ENCODE measurements at regions not wholly inside any gene's neighbourhood (a gene's known extent, or its start where the extent isn't known, plus 50 kb on each side); places are given as distances from the start of the nearest gene placed in this dataset.

- H3K4me1 ChIP-seq (ENCODE audit: control insufficient read depth in 1 of 2, insufficient read depth in 1 of 2, low read depth in 1 of 2, low read length in 1 of 2): no peaks in the 10 kb centered on the region
- H3K27ac ChIP-seq: no peak overlapping the region
- TF ChIP-seq, protein P1, sequence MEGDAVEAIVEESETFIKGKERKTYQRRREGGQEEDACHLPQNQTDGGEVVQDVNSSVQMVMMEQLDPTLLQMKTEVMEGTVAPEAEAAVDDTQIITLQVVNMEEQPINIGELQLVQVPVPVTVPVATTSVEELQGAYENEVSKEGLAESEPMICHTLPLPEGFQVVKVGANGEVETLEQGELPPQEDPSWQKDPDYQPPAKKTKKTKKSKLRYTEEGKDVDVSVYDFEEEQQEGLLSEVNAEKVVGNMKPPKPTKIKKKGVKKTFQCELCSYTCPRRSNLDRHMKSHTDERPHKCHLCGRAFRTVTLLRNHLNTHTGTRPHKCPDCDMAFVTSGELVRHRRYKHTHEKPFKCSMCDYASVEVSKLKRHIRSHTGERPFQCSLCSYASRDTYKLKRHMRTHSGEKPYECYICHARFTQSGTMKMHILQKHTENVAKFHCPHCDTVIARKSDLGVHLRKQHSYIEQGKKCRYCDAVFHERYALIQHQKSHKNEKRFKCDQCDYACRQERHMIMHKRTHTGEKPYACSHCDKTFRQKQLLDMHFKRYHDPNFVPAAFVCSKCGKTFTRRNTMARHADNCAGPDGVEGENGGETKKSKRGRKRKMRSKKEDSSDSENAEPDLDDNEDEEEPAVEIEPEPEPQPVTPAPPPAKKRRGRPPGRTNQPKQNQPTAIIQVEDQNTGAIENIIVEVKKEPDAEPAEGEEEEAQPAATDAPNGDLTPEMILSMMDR (IDR thresholded peaks at IDR 0.05): no peak
- no peaks in the 10 kb centered on the region for H3K36me3 ChIP-seq
- H3K9me3 ChIP-seq: no peaks in the 10 kb centered on the region
- H3K4me3 ChIP-seq (ENCODE audit: low read depth in 1 of 2, low read length in 1 of 2): no peak overlapping the region
- H3K27me3 ChIP-seq: peaks cover 57% of the 10 kb centered on the region
Observed at GRCh38 chr14:103195828-103196615, 72.8 kb downstream of the TNFAIP2 start.

GRCh38 chr14:103196716-103197115 lies 73.5 kb downstream of the TNFAIP2 start:
- Histone ChIP-seq H3K4me3 (ENCODE audit: low read depth in 1 of 2, low read length in 1 of 2) (no peak overlapping the region), H3K27ac (no peak overlapping the region), H3K9me3 (no peaks in the 10 kb centered on the region), H3K4me1 (ENCODE audit: control insufficient read depth in 1 of 2, insufficient read depth in 1 of 2, low read depth in 1 of 2, low read length in 1 of 2) (no peaks in the 10 kb centered on the region), H3K36me3 (no peaks in the 10 kb centered on the region), H3K27me3 (peaks cover 57% of the 10 kb centered on the region)
- TF ChIP-seq, protein P1 (IDR thresholded peaks at IDR 0.05): no peak

DNA sequence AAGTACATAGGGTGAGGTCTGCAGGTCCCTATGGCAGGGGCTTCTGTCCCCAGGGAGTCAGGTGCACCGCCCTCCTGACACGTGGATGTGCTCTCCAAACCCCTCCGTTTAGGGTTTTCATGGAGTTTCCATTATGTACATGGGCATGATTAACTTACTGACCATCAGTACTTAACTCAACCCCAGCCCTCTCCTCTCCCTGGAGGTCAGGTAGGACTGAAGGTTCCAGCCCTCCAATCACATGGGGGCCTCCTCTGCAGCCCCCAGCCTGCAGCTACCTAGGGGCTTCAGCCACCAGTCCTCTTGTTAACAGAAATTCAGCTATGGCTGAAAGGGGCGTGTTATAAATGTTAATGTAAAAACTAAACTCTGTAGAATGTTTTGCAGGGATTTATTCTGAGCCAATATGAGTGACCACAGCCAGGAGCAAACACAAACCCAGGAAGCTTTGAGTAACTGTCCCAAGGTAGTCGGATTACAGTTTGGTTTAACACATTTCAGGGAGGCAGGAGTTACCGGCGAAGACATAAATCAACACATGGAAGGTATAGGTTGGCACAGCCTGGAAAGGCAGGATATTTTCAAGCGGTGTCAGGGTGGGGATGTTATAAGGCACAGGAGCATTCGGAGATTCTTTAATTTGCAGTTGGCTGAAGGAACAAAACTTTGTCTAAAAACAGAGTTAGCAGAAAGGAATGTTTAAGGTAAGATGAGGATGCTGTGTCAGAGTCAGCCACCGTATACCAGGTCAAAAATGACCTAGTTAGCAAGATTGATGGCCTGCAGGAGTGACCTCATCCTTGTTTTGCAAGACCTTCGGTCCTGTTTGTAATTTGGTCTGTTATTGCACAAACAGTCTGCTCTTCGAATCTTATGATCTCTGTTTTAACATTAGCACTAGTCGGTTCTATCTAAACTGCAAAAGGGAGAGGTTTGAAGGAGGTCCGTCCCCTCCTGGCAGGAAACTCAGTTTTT lies 75.2 kb downstream of the TNFAIP2 start:
- TF ChIP-seq, protein P1 (IDR thresholded peaks at IDR 0.05): no peak

DNA sequence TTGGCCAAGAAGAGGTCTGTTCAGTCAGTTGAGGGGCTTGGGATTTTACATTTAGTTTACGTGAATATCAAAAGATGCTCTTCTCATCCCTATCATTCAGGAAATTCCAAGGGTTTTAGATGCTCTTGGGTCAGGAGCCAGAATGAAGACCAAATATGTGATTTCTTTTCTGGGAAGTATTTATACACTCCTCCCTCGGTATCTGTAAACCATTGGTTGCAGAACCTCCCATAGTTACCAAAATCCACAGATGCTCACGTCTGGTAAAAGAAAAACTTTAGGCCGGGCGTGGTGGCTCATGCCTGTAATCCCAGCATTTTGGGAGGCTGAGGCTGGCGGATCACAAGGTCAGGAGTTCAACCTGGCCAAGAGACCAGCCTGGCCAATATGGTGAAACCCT lies 75.9 kb downstream of the TNFAIP2 start:
- H3K4me1 ChIP-seq (ENCODE audit: control insufficient read depth in 1 of 2, insufficient read depth in 1 of 2, low read depth in 1 of 2, low read length in 1 of 2): no peaks in the 10 kb centered on the region
- no peak overlapping the region for H3K4me3 ChIP-seq (ENCODE audit: low read depth in 1 of 2, low read length in 1 of 2)
- H3K36me3 ChIP-seq: no peaks in the 10 kb centered on the region
- peaks cover 41% of the 10 kb centered on the region for H3K27me3 ChIP-seq
- no peak overlapping the region for H3K27ac ChIP-seq
- H3K9me3 ChIP-seq: peaks cover 7% of the 10 kb centered on the region
- TF ChIP-seq, protein P1 (IDR thresholded peaks at IDR 0.05): no peak

More for the DNA sequence above, 75.2 kb downstream of the TNFAIP2 start:
- Histone ChIP-seq H3K9me3 (no peaks in the 10 kb centered on the region), H3K36me3 (no peaks in the 10 kb centered on the region), H3K27me3 (peaks cover 48% of the 10 kb centered on the region), H3K4me1 (ENCODE audit: control insufficient read depth in 1 of 2, insufficient read depth in 1 of 2, low read depth in 1 of 2, low read length in 1 of 2) (no peaks in the 10 kb centered on the region), H3K4me3 (ENCODE audit: low read depth in 1 of 2, low read length in 1 of 2) (no peak overlapping the region), H3K27ac (no peak overlapping the region)

DNA sequence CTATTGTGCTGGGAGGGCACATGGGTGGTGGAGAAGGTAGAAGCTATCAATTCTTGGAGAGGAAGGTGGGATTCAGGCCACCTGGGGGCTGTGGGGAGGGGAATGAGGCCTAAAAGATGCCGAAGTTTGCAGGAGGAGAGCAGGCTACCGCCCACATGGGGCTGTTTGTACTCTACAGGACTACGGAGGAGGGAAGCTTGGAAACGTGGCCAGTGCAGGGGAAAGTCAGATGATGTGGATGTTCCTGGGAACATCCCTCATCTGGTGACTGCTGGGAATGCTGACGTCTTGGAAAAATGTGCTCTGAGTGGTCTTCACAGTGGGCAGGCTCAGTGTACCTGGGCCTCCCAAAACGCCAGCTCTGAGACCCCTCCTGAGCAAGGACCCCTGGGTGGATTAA lies 78.5 kb downstream of the TNFAIP2 start:
- TF ChIP-seq, protein P1 (IDR thresholded peaks at IDR 0.05): no peak
- H3K9me3 ChIP-seq: peaks cover 30% of the 10 kb centered on the region
- H3K4me1 ChIP-seq (ENCODE audit: control insufficient read depth in 1 of 2, insufficient read depth in 1 of 2, low read depth in 1 of 2, low read length in 1 of 2): no peaks in the 10 kb centered on the region
- H3K27ac ChIP-seq: no peak overlapping the region
- no peak overlapping the region for H3K4me3 ChIP-seq (ENCODE audit: low read depth in 1 of 2, low read length in 1 of 2)
- peaks cover 50% of the 10 kb centered on the region for H3K27me3 ChIP-seq
- no peaks in the 10 kb centered on the region for H3K36me3 ChIP-seq
